Natural killer cell (primary cell): ENCODE measurements at regions not wholly inside any gene's neighbourhood (a gene's known extent, or its start where the extent isn't known, plus 50 kb on each side); places are given as distances from the start of the nearest gene placed in this dataset.

ENCODE experiments used
- ATAC-seq, 3 donors: fragments of 150-1000 bp in 2 of 3; fragments of 200-7000 bp in 1 of 3; cut with Tn5 transposase; 1 replicate in 1 of 3; 2 replicates in 2 of 3; pipeline ENCODE4 v1.10.0; 2021; ENCODE audit warnings: mild to moderate bottlenecking in 2 of 3, moderate library complexity in 2 of 3
- DNase-seq, 2 donors: peaks; one replicate each; pipeline versions ENCODE4 v3.0.0 to v3.0.0-alpha.2; 2013 to 2021; ENCODE audit warnings: mixed read lengths in 1 of 2
- H3K27ac ChIP-seq: one replicate; pipeline ENCODE4 v1.5.1; 2013; ENCODE audit warnings: mild to moderate bottlenecking, low read length
- H3K27me3 ChIP-seq: one replicate; pipeline ENCODE4 v1.6.1; 2013; ENCODE audit warnings: low read length; ENCODE audit not compliant: control insufficient read depth, insufficient read depth
- H3K36me3 ChIP-seq: one replicate; pipeline ENCODE4 v1.6.1; 2013; ENCODE audit warnings: low read length; ENCODE audit not compliant: control insufficient read depth, insufficient read depth
- H3K4me1 ChIP-seq: one replicate; pipeline ENCODE4 v1.6.1; 2013; ENCODE audit warnings: low read length; ENCODE audit not compliant: control insufficient read depth, insufficient read depth
- H3K4me3 ChIP-seq: one replicate; pipeline ENCODE4 v1.5.1; 2013; ENCODE audit warnings: low read length
- H3K9me3 ChIP-seq: one replicate; pipeline ENCODE4 v1.6.1; 2013; ENCODE audit warnings: low read length; ENCODE audit not compliant: control insufficient read depth, insufficient read depth
- H3K27ac Mint-ChIP-seq, 2 donors: one replicate each; pipeline ENCODE4 v1.8.0; 2022; ENCODE audit warnings: mild to moderate bottlenecking in 2 of 2, mixed read lengths in 2 of 2, moderate library complexity in 1 of 2
- H3K27me3 Mint-ChIP-seq, 2 donors: one replicate each; pipeline ENCODE4 v1.8.0; 2022; ENCODE audit warnings: low read depth in 2 of 2, mixed read lengths in 2 of 2
- H3K36me3 Mint-ChIP-seq: one replicate; pipeline ENCODE4 v1.8.0; 2022; ENCODE audit warnings: mixed read lengths
- H3K4me1 Mint-ChIP-seq, 2 donors: one replicate each; pipeline ENCODE4 v1.8.0; 2022; ENCODE audit warnings: mixed read lengths in 2 of 2
- H3K4me3 Mint-ChIP-seq: one replicate; pipeline ENCODE4 v1.8.0; 2022; ENCODE audit warnings: mild to moderate bottlenecking, moderate library complexity, mixed read lengths
- H3K9me3 Mint-ChIP-seq, 2 donors: one replicate each; pipeline ENCODE4 v1.8.0; 2022; ENCODE audit warnings: mixed read lengths in 2 of 2
- WGBS: methylation state at CpG from one replicate; pipeline ENCODE4 v1.1.7; 2013; ENCODE audit warnings: missing lambda C conversion rate; ENCODE audit not compliant: insufficient coverage; 5-methylcytosine and 5-hydroxymethylcytosine counted together
- intact Hi-C: fragments of 100-400 bp; cut with micrococcal nuclease; formaldehyde crosslinking; loops from one replicate; pipeline ENCODE4 v1.14.2; 2022
- TF ChIP-seq, protein P1 (sequence below): fragments of 200-600 bp; IDR thresholded peaks from one replicate; pipeline ENCODE4 v1.8.0; 2022; ENCODE audit warnings: antibody characterized with exemption

DNA sequence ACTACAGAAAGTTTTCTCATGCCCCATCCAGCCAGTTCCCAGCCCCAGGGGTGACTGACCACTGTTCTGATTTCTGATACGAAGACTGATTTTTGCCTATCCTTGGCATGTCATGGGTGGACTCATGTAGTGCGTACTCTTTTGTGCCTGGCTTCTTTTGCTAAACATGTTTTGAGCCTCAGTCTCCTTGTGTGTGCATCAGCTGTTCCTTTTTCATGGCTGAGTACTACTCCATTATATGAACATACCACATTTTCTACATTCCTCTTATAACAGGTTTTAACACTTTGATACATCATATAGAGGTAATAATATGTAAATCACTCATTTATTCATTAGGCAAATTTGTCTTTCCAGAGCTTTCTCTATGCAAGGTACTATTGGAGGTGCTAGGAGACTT, 126.7 kb downstream of the ANAPC4 start:
- H3K36me3 ChIP-seq, result no peaks in the 10 kb centered on the region
- WGBS, result 91% methylated on average over 2 of the region's 2 CpGs
- DNase-seq (no peak), ATAC-seq (no peak)
- intact Hi-C loops, result no loop called here
- Mint-ChIP-seq H3K27me3 (no peaks in the 10 kb centered on the region), H3K36me3 (no peaks in the 10 kb centered on the region), H3K27ac (no peak overlapping the region), H3K9me3 (no peaks in the 10 kb centered on the region), H3K4me1 (no peaks in the 10 kb centered on the region), H3K4me3 (no peak overlapping the region)
- TF ChIP-seq, protein P1, sequence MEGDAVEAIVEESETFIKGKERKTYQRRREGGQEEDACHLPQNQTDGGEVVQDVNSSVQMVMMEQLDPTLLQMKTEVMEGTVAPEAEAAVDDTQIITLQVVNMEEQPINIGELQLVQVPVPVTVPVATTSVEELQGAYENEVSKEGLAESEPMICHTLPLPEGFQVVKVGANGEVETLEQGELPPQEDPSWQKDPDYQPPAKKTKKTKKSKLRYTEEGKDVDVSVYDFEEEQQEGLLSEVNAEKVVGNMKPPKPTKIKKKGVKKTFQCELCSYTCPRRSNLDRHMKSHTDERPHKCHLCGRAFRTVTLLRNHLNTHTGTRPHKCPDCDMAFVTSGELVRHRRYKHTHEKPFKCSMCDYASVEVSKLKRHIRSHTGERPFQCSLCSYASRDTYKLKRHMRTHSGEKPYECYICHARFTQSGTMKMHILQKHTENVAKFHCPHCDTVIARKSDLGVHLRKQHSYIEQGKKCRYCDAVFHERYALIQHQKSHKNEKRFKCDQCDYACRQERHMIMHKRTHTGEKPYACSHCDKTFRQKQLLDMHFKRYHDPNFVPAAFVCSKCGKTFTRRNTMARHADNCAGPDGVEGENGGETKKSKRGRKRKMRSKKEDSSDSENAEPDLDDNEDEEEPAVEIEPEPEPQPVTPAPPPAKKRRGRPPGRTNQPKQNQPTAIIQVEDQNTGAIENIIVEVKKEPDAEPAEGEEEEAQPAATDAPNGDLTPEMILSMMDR, result no peak
- H3K4me1 ChIP-seq, result no peaks in the 10 kb centered on the region
- peaks cover 3% of the 10 kb centered on the region for H3K9me3 ChIP-seq
- H3K4me3 ChIP-seq, result no peak overlapping the region
- no peak overlapping the region for H3K27ac ChIP-seq
- no peaks in the 10 kb centered on the region for H3K27me3 ChIP-seq

GRCh38 chr4:25504932-25505636, 128.0 kb downstream of the ANAPC4 start:
- intact Hi-C loops, result no loop called here
- no peak for DNase-seq
- no peak for ATAC-seq

GRCh38 chr4:25505637-25505991, 128.6 kb downstream of the ANAPC4 start:
- no peak for ATAC-seq
- H3K27me3 Mint-ChIP-seq, result no peaks in the 10 kb centered on the region
- no peaks in the 10 kb centered on the region for H3K4me1 Mint-ChIP-seq
- no peak overlapping the region for H3K4me3 Mint-ChIP-seq
- intact Hi-C loops, result no loop called here
- Histone ChIP-seq H3K4me1 (no peaks in the 10 kb centered on the region), H3K4me3 (no peak overlapping the region), H3K27ac (no peak overlapping the region), H3K9me3 (peaks cover 3% of the 10 kb centered on the region), H3K27me3 (no peaks in the 10 kb centered on the region), H3K36me3 (no peaks in the 10 kb centered on the region)
- no peak overlapping the region for H3K27ac Mint-ChIP-seq
- TF ChIP-seq, protein P1, result no peak
- DNase-seq, result no peak
- no peaks in the 10 kb centered on the region for H3K36me3 Mint-ChIP-seq
- no peaks in the 10 kb centered on the region for H3K9me3 Mint-ChIP-seq
- WGBS, result 95% methylated on average over 23 of the region's 23 CpGs

More at GRCh38 chr4:25504932-25505636, 128.0 kb downstream of the ANAPC4 start:
- H3K27ac ChIP-seq, result no peak overlapping the region
- H3K4me1 ChIP-seq, result no peaks in the 10 kb centered on the region
- no peaks in the 10 kb centered on the region for H3K9me3 Mint-ChIP-seq
- no peak overlapping the region for H3K4me3 Mint-ChIP-seq
- H3K27ac Mint-ChIP-seq, result no peak overlapping the region
- H3K27me3 ChIP-seq, result no peaks in the 10 kb centered on the region
- no peaks in the 10 kb centered on the region for H3K4me1 Mint-ChIP-seq
- no peaks in the 10 kb centered on the region for H3K27me3 Mint-ChIP-seq
- H3K36me3 ChIP-seq, result no peaks in the 10 kb centered on the region
- H3K36me3 Mint-ChIP-seq, result no peaks in the 10 kb centered on the region
- no peak overlapping the region for H3K4me3 ChIP-seq
- TF ChIP-seq, protein P1, result no peak
- 97% methylated on average over 74 of the region's 74 CpGs for WGBS
- H3K9me3 ChIP-seq, result peaks cover 3% of the 10 kb centered on the region

DNA sequence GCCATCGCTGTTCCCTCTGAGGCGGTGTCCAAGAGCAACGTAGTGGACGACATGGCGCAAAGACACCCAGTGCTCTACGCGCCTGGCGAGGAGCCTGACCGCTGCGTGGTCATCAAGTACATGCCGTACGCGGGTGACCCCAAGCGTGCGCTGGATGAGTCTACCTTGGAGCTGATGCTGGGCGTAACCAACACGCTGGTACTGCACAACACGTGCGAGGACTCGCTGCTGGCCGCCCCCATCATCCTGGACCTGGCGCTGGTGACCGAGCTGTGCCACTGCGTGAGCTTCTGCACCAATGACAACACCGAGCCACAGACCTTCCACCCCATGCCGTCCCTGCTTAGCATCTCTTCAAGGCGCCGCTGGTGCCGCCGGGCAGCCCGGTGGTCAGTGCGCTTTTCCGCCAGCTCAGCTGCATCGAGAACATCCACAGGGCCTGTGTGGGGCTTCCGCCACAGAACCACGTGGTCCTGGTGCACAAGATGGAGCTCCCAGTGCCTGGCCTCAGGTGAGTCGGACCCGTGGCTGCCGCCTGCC, 129.0 kb downstream of the ANAPC4 start:
- no peak overlapping the region for H3K4me3 ChIP-seq
- no peaks in the 10 kb centered on the region for H3K36me3 ChIP-seq
- no peaks in the 10 kb centered on the region for H3K27me3 ChIP-seq
- WGBS, result 96% methylated on average over 39 of the region's 39 CpGs
- no peak overlapping the region for H3K27ac Mint-ChIP-seq
- no peaks in the 10 kb centered on the region for H3K9me3 Mint-ChIP-seq
- intact Hi-C loops, result no loop called here
- no peaks in the 10 kb centered on the region for H3K36me3 Mint-ChIP-seq
- DNase-seq (no peak), ATAC-seq (no peak)
- no peak overlapping the region for H3K27ac ChIP-seq
- H3K27me3 Mint-ChIP-seq, result no peaks in the 10 kb centered on the region
- no peak overlapping the region for H3K4me3 Mint-ChIP-seq
- H3K4me1 Mint-ChIP-seq, result no peaks in the 10 kb centered on the region
- no peaks in the 10 kb centered on the region for H3K4me1 ChIP-seq
- peaks cover 3% of the 10 kb centered on the region for H3K9me3 ChIP-seq
- TF ChIP-seq, protein P1, result no peak
